Activated CD8-positive, alpha-beta memory T cell treated with anti-CD3 and anti-CD28 coated beads, Interleukin-2, amount 10 ng/mL, durations not matched to agents 7 days and 5 days (primary cell): ENCODE measurements at regions not wholly inside any gene's neighbourhood (a gene's known extent, or its start where the extent isn't known, plus 50 kb on each side); places are given as distances from the start of the nearest gene placed in this dataset.
A peak's percentile ranks its signal among the peaks of the same experiment; 100 is the strongest.

ENCODE experiments used
- ATAC-seq: fragments of 150-1000 bp; cut with Tn5 transposase; one replicate; pipeline ENCODE4 v1.10.0; 2021; ENCODE audit warnings: moderate library complexity
- CTCF ChIA-PET: fragments of 350-600 bp; sonication (Branson Sonifier 250); formaldehyde crosslinking; loops from one replicate; lab custom pipeline; 2021; ENCODE audit warnings: antibody characterized with exemption; lab: Charles Lee
- DNase-seq: peaks from one replicate; pipeline ENCODE4 v3.0.0-alpha.2; 2020
- H3K27ac Mint-ChIP-seq: one replicate; pipeline ENCODE4 v1.8.0; 2021; ENCODE audit warnings: mild to moderate bottlenecking, mixed read lengths
- H3K27me3 Mint-ChIP-seq: one replicate; pipeline ENCODE4 v1.8.0; 2021; ENCODE audit warnings: mixed read lengths
- H3K36me3 Mint-ChIP-seq: one replicate; pipeline ENCODE4 v1.8.0; 2021; ENCODE audit warnings: mild to moderate bottlenecking, mixed read lengths
- H3K4me1 Mint-ChIP-seq: one replicate; pipeline ENCODE4 v1.8.0; 2021; ENCODE audit warnings: mixed read lengths
- H3K4me3 Mint-ChIP-seq: one replicate; pipeline ENCODE4 v1.8.0; 2021; ENCODE audit warnings: mild to moderate bottlenecking, moderate library complexity, mixed read lengths
- H3K9me3 Mint-ChIP-seq: one replicate; pipeline ENCODE4 v1.8.0; 2022; ENCODE audit warnings: low read depth, mixed read lengths

DNA sequence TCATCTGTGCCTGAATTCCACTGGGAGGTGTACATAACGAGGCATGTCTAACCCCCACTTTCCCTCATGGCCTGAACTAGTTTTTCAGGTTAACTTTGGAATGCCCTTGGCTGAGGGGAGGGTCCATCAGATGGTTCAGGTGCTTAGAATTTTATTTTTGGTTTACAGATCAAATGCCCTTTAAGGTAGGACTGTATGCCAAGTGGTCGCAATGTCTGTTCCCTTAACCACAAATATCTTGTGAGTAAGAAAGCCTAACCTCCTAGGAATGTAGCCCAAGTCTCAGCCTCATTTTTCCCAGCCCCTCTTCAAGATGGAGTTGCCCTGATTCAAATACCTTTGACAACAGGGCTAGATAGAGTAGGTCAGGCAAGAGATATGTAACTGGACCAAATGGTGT is 78.4 kb downstream of the RNASET2 start:
- ATAC-seq (no peak), DNase-seq (no peak)
- Mint-ChIP-seq H3K27me3 (peaks cover 4% of the 10 kb centered on the region), H3K4me1 (no peaks in the 10 kb centered on the region), H3K27ac (no peak overlapping the region), H3K4me3 (no peak overlapping the region), H3K36me3 (no peaks in the 10 kb centered on the region), H3K9me3 (peaks cover 5% of the 10 kb centered on the region)
- CTCF ChIA-PET: no interaction called here

DNA sequence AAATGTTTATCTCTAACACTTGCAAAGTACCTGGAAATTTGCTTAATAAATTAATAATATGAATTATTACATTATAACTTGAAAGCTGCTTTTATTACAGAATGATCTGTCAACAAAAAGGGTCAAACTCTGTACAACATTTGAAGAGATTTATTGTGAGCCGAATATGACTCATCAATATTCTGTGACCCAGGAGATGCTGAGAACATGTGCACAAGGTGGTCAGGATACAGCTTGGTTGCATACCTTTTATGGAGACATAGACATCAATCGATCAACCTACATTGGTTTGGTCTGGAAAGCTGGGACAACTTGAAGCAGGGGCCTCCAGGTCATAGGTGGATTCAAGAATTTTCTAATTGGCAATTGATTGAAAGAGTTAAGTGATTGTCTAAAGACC is 79.0 kb downstream of the RNASET2 start:
- DNase-seq: no peak
- no peak for ATAC-seq
- Mint-ChIP-seq H3K27ac (no peak overlapping the region), H3K4me1 (no peaks in the 10 kb centered on the region), H3K27me3 (peaks cover 4% of the 10 kb centered on the region), H3K36me3 (no peaks in the 10 kb centered on the region), H3K4me3 (no peak overlapping the region), H3K9me3 (peaks cover 2% of the 10 kb centered on the region)
- CTCF ChIA-PET: no interaction called here

DNA sequence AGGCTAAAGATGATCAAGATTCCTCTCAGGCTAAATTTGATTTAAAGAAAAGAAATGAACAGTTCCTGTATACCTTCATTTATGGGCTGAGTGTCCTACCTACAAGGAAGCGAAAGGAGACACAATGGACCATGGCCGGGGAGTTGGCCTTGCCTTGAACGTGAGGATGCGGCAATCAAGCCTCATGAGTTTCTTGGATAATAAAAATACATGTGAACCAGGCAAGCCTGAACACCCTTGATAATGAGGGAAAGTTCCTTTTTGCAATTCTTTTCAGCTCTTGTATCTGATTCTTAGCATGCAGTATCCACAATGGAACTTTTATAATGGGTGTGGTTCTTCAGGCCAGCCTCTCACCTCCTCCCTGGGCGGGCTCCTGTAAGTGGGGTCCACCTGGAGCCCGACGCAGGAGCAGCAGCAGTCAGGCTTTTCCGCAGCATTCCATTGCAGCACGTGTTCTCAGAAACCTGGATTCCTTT is 83.8 kb downstream of the RNASET2 start:
- H3K4me1 Mint-ChIP-seq: no peaks in the 10 kb centered on the region
- ATAC-seq (no peak), DNase-seq (no peak)
- H3K4me3 Mint-ChIP-seq: no peak overlapping the region
- no peaks in the 10 kb centered on the region for H3K9me3 Mint-ChIP-seq
- CTCF ChIA-PET: interaction anchor here (1.1 kb wide), 1 partner anchor 9 kb away, joined by 3 read pairs; no protein-coding TSS in a partner anchor
- H3K27ac Mint-ChIP-seq: no peak overlapping the region
- H3K27me3 Mint-ChIP-seq: peaks cover 4% of the 10 kb centered on the region
- no peaks in the 10 kb centered on the region for H3K36me3 Mint-ChIP-seq

DNA sequence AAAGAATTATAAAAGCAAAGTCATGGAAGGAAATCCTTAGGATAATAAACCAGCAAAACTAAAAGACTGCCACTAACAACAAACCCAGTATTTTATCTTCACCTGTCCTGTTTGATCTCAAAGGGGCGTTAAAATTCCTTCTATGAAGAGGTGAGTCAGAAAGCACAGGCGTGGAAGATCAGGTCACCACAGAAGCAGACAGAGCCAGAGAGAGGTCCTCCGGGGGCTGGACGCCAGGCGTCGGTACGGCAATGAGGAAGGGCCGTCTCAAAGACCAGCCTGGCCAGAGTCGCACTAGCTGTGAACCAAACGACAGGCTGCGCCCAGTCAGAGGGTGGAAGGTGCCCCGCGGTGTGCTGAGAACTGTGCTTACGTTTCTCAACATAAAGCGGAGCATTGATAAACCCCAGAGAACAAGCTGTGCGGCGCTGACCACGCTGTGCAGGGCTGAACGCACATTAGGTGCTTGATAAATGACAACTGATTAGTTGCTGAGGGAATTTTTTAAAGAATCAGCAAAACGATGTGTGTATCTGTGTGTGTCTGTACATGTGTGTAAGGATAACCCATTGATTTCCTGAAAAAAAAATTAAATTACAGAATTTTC is 85.6 kb downstream of the RNASET2 start:
- no peak for DNase-seq

DNA sequence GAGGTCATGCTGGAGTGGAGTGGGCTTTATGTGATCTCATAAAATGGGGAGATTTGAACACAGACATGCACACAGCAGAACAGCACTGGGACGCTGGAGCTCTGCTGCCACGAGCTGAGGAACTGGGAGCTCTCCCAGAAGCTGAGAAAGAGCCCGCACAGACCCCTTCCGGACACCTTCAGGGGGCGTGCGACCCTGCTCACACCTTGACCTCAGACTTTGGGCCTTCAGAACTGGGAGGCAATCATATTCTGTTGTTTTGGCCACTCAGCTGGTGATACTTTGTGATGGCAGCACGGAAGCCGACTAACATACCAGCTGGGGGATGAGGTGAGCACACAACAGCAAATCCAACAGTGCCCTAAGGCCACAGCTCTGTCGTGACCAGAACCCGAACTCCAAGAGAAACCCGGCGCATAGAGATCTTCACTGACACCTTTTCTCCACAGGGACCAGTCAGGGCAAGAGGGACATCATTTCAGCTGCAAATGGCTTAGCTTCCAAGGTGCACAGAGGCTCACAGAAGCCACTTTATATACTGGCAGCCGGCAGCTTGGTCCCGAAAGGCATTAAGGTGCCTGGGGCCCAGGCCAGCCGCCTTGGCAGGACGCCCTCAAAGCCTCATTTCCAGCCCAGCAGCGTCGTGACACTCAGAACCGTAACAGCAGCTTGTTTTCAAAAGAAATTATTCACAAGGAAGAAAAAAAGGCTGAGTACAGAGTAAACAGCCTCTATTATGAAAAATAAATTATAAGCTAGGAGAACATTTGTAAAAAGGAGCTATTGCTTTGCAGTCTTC is 89.3 kb downstream of the RNASET2 start:
- H3K27ac Mint-ChIP-seq: no peak overlapping the region
- CTCF ChIA-PET: interaction anchor here (1.0 kb wide), 1 partner anchor 9 kb away, joined by 3 read pairs; no protein-coding TSS in a partner anchor
- H3K4me1 Mint-ChIP-seq: peaks cover under 1% of the 10 kb centered on the region
- no peaks in the 10 kb centered on the region for H3K36me3 Mint-ChIP-seq
- ATAC-seq (no peak), DNase-seq (no peak)
- no peak overlapping the region for H3K4me3 Mint-ChIP-seq
- H3K27me3 Mint-ChIP-seq: peaks cover 17% of the 10 kb centered on the region
- no peaks in the 10 kb centered on the region for H3K9me3 Mint-ChIP-seq

More for the DNA sequence above, 85.6 kb downstream of the RNASET2 start:
- no peak for ATAC-seq
- CTCF ChIA-PET: no interaction called here
- H3K9me3 Mint-ChIP-seq: no peaks in the 10 kb centered on the region
- H3K4me3 Mint-ChIP-seq: no peak overlapping the region
- no peaks in the 10 kb centered on the region for H3K36me3 Mint-ChIP-seq
- H3K4me1 Mint-ChIP-seq: no peaks in the 10 kb centered on the region
- H3K27me3 Mint-ChIP-seq: peaks cover 4% of the 10 kb centered on the region
- no peak overlapping the region for H3K27ac Mint-ChIP-seq

DNA sequence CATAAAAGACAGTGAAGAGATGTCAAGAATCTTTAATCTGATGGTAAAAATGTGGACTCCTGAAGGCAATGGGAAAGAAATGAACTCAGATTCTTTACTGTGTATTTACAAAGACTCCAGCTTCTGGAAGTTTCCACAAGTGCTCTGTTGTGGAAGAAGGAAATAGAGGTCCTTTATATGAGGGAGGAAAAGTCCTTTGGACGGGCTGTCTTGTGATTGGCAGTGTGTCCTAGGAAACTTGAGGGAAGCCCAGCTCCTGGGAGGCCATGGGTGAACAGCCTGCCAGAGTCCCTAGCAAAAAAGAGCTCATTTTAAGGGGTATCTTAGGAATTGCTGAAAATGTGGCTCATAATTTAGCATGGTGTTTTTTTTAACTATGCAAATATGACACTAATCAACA is 92.0 kb downstream of the RNASET2 start:
- Mint-ChIP-seq H3K4me1 (peaks cover 4% of the 10 kb centered on the region), H3K27ac (no peak overlapping the region), H3K9me3 (no peaks in the 10 kb centered on the region), H3K4me3 (no peak overlapping the region), H3K27me3 (peaks cover 36% of the 10 kb centered on the region), H3K36me3 (no peaks in the 10 kb centered on the region)
- no peak for DNase-seq
- CTCF ChIA-PET: interaction anchor here (1.0 kb wide), 1 partner anchor 126 kb away, joined by 3 read pairs; no protein-coding TSS in a partner anchor
- no peak for ATAC-seq

DNA sequence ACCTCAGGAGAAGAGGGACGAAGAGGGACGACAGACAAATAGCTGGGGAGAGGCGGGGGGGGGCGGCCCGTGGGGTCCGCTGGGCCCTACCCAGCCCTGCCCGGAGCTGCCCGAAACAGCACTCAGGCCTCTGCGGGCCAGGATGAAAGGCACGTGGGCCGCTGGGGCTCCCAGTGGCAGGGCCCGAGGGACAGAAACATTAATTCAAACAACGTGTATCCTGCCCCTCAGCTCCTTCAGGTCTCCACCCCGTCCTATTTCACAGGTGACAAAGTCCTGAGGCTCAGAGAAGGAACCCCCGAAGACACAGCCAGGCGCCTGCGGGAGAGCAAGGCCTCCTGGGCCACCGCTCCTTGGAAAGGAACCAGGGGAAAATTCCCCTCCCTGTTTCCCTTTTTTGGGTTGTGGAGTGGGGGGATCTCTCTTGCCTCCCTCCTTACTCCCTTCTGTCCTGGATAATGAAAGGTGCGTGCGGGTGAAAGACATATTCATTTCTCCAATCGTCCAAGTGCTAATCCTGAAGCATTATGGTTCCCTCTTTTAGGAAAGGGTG is 93.3 kb downstream of the RNASET2 start:
- Mint-ChIP-seq H3K27me3 (peaks cover 40% of the 10 kb centered on the region), H3K27ac (no peak overlapping the region), H3K4me1 (peaks cover 4% of the 10 kb centered on the region), H3K4me3 (no peak overlapping the region), H3K9me3 (no peaks in the 10 kb centered on the region), H3K36me3 (no peaks in the 10 kb centered on the region)
- CTCF ChIA-PET: interaction anchor here (1.0 kb wide), 1 partner anchor 127 kb away, joined by 3 read pairs; no protein-coding TSS in a partner anchor
- ATAC-seq: no peak
- DNase-seq: no peak

DNA sequence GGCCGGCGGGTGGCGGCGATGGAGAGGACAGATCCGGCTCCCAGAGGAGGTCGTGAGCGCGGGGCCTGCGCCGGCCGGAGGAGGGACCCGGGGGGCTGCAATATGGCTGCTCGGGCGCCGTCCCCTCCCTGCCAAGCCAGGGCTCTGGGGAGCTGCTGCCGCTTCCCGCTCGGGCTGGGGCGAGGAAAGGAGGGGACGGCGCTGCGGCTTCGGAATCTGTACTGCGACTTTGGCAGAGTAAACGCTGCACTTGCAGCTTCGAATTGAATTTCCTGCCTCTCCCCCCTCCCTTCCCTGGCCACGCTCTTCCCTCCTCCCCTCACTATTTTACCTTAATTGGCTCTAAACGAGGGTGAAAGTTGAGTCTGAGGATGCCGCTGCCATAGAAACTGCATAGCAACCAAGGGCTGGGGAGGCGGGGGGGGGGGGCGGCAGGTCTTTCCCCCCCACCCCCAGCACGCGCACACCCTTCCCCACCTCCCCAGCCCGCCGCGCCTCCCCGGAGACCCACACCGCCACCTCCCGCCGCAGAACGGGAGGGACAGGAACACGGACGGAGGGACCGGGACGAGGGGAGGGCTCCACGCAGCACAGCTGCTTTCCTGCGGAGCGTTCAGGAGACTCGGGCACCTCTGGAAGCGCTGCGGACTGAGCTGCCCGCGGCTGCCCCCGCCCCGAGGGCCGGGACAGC is 93.9 kb downstream of the RNASET2 start:
- H3K27ac Mint-ChIP-seq: no peak overlapping the region
- CTCF ChIA-PET: interaction anchor here (0.9 kb wide), 1 partner anchor 87 kb away, joined by 4 read pairs; no protein-coding TSS in a partner anchor

DNA sequence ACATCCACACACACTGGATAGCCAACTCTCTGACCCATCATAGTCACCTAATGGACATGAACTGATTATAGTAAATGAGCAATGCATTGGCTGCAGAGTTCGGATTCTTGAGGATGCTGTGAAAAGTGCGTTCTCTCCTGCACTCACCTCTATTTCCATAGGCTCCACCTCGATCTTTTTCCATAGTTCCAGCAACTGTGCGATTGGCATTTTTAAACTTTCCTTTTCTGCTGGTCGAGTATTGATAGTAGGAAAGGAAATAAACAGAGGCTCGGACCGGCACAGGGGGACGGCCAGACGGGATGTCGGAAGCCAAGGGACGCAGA is 94.4 kb downstream of the RNASET2 start:
- Mint-ChIP-seq H3K27me3 (peaks cover 40% of the 10 kb centered on the region), H3K4me3 (peak overlapping the region; percentile 65), H3K27ac (no peak overlapping the region), H3K36me3 (no peaks in the 10 kb centered on the region), H3K9me3 (no peaks in the 10 kb centered on the region), H3K4me1 (peaks cover 4% of the 10 kb centered on the region)
- no peak for DNase-seq
- CTCF ChIA-PET: interaction anchor here (0.9 kb wide), 1 partner anchor 87 kb away, joined by 4 read pairs; no protein-coding TSS in a partner anchor
- ATAC-seq: no peak

More for the DNA sequence above, 93.9 kb downstream of the RNASET2 start:
- DNase-seq (no peak), ATAC-seq (peak; percentile 69)
- Mint-ChIP-seq H3K4me1 (peaks cover 4% of the 10 kb centered on the region), H3K27me3 (peaks cover 40% of the 10 kb centered on the region), H3K9me3 (no peaks in the 10 kb centered on the region), H3K4me3 (peak overlapping the region; percentile 65), H3K36me3 (no peaks in the 10 kb centered on the region)

DNA sequence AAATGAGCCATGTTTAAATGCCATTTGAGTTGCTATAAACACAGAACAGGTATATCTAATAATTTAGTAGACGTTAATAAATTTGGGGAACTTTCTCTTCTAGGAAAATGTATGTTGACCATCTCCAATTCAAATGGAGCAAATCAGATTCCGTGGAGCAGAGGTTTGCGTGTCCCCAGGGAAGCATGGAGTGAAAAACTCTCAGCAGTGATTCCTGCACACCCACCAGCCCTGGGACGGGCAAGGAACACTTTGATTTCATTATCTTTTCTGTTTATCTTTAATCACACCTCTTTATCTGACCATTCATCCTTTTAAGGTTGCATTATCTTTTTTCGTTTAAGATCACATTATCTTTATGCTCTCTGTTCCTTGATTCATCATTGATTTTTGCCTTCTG is 95.0 kb downstream of the RNASET2 start:
- no peaks in the 10 kb centered on the region for H3K36me3 Mint-ChIP-seq

DNA sequence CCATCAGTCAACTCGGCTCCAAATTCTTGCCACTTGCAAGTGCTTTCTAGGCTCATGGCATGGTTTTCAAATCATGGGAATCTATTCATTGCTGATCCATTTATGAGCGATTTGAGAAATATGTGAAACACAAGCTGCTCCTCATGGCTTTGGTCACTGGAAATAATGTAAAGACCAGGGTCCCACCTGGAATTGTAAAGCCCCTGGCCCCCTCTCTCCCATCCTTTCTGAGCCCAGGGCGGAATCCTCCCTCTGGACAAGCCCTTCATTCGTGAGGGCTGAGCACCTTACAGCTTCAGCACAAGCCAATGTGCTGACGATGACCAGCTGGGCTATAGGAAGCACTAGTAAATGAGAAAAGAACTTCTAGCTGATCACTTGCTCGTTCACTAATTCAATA is 96.0 kb downstream of the RNASET2 start:
- no peaks in the 10 kb centered on the region for H3K9me3 Mint-ChIP-seq
- CTCF ChIA-PET: no interaction called here
- H3K27ac Mint-ChIP-seq: no peak overlapping the region
- H3K36me3 Mint-ChIP-seq: no peaks in the 10 kb centered on the region
- H3K27me3 Mint-ChIP-seq: peaks cover 40% of the 10 kb centered on the region
- H3K4me1 Mint-ChIP-seq: peaks cover 4% of the 10 kb centered on the region
- H3K4me3 Mint-ChIP-seq: no peak overlapping the region
- ATAC-seq (no peak), DNase-seq (no peak)

More for the DNA sequence above, 95.0 kb downstream of the RNASET2 start:
- Mint-ChIP-seq H3K9me3 (no peaks in the 10 kb centered on the region), H3K4me1 (peaks cover 4% of the 10 kb centered on the region), H3K4me3 (no peak overlapping the region), H3K27me3 (peaks cover 40% of the 10 kb centered on the region), H3K27ac (no peak overlapping the region)
- CTCF ChIA-PET: no interaction called here
- no peak for DNase-seq
- ATAC-seq: no peak

DNA sequence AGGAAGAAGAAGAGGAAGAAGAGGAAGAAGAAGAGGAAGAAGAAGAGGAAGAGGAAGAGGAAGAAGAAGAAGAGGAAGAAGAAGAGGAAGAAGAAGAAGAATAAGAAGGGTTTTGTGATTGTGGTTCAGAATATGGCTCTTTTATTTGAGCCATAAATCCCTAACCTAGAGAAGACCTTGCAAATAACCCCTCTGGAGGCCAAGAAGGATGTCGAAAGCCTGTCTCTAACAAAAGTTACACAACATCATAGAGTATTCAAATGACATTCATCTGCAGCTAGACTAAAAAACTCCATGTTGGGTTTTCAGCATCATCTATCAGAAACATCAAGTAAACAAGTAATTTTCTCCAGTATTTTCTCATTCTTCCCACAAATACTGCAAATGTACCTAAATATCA is 100.9 kb downstream of the RNASET2 start:
- Mint-ChIP-seq H3K4me1 (no peaks in the 10 kb centered on the region), H3K4me3 (no peak overlapping the region)
- CTCF ChIA-PET: no interaction called here

More for the DNA sequence above, 100.9 kb downstream of the RNASET2 start:
- Mint-ChIP-seq H3K27me3 (peaks cover 8% of the 10 kb centered on the region), H3K9me3 (no peaks in the 10 kb centered on the region), H3K27ac (no peak overlapping the region), H3K36me3 (no peaks in the 10 kb centered on the region)
- no peak for DNase-seq
- no peak for ATAC-seq
